Body of pancreas (tissue), 4 donors: ENCODE measurements at regions not wholly inside any gene's neighbourhood (a gene's known extent, or its start where the extent isn't known, plus 50 kb on each side); places are given as distances from the start of the nearest gene placed in this dataset.

Experiments used
- ATAC-seq: fragments of 150-250 bp; one replicate; pipeline ENCODE4 v1.9.1; 2016
- DNase-seq, 4 donors: peaks; one replicate each; pipeline ENCODE4 v3.0.0-alpha.2; 2019
- H3K27ac ChIP-seq, 4 donors: fragments of 200-600 bp; sonication (generic); 1 replicate in 3 of 4; 2 replicates in 1 of 4; pipeline versions ENCODE4 v1.5.1 to v1.6.1; 2016 to 2019; ENCODE audit warnings: mild to moderate bottlenecking in 1 of 4, mixed read lengths in 1 of 4, moderate library complexity in 1 of 4
- H3K27me3 ChIP-seq, 2 donors: fragments of 200-600 bp; sonication (generic); one replicate each; pipeline ENCODE4 v1.6.0; 2016; ENCODE audit warnings: mild to moderate bottlenecking in 1 of 2
- H3K36me3 ChIP-seq, 2 donors: fragments of 200-600 bp; sonication (generic); replicated peaks in 1 of 2; 2 replicates each; pipeline ENCODE4 v1.5.1; 2016; ENCODE audit warnings: low read depth in 2 of 2; ENCODE audit not compliant: insufficient read depth in 1 of 2
- H3K4me1 ChIP-seq: fragments of 200-600 bp; sonication (generic); one replicate; pipeline ENCODE4 v1.6.0; 2016
- H3K4me3 ChIP-seq, 2 donors: fragments of 200-600 bp; sonication (generic); 1 replicate in 1 of 2; 2 replicates in 1 of 2; pipeline ENCODE4 v1.5.1; 2016 to 2019
- H3K9me3 ChIP-seq, 3 donors: fragments of 200-600 bp; sonication (generic); 1 replicate in 2 of 3; 2 replicates in 1 of 3; pipeline ENCODE4 v1.5.1; 2016
- POLR2A ChIP-seq, 3 donors: fragments of 450-650 bp; IDR thresholded peaks; one replicate each; pipeline ENCODE4 v1.6.1; 2016; ENCODE audit warnings: antibody characterized with exemption in 3 of 3, mild to moderate bottlenecking in 2 of 3
- WGBS, 2 donors: methylation state at CpG; one replicate each; pipeline ENCODE4 v1.1.5; 2017; 5-methylcytosine and 5-hydroxymethylcytosine counted together
- intact Hi-C: fragments of 100-400 bp; cut with DNase I; formaldehyde crosslinking; loops from one replicate; pipeline ENCODE4 v1.15.1; 2023
- TF ChIP-seq, protein P1 (sequence below), 7 experiments: fragments of 450-650 bp in 4 of 7; fragments of 200-600 bp in 3 of 7; sonication (generic) in 3 of 7; IDR thresholded peaks; one replicate each; pipeline ENCODE4 v1.5.1; 2016 to 2019; ENCODE audit warnings: antibody characterized with exemption in 7 of 7

DNA sequence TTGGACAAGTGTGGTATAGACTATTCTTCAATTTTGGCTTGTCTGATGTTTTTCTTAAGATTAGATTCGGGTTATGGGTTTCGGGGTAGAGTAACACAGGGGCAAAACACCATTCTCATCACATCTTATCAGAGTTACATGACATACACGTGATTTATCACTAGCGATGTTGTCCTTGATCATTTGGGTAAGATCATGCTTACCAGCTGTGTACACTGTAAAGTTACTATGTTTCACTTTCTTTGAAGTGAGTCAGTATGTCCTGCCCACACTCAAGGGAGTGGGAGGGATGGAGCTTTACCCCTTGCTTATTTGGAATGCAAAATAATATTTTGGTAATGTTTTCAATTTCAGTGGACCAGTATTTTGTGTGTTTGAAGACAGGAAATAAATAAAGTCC, 101.8 kb upstream of the TAF11L2 start:
- Histone ChIP-seq H3K27ac (no peak overlapping the region), H3K36me3 (no peaks in the 10 kb centered on the region), H3K4me1 (no peaks in the 10 kb centered on the region), H3K27me3 (no peaks in the 10 kb centered on the region), H3K4me3 (no peak overlapping the region), H3K9me3 (no peaks in the 10 kb centered on the region)
- intact Hi-C loops = no loop called here
- ATAC-seq (no peak), DNase-seq (no peak)
- WGBS, 2 donors = 57 to 61% methylated on average over 4 of the region's 4 CpGs
- no peak for TF ChIP-seq POLR2A (IDR thresholded peaks at IDR 0.05)
- TF ChIP-seq, protein P1, sequence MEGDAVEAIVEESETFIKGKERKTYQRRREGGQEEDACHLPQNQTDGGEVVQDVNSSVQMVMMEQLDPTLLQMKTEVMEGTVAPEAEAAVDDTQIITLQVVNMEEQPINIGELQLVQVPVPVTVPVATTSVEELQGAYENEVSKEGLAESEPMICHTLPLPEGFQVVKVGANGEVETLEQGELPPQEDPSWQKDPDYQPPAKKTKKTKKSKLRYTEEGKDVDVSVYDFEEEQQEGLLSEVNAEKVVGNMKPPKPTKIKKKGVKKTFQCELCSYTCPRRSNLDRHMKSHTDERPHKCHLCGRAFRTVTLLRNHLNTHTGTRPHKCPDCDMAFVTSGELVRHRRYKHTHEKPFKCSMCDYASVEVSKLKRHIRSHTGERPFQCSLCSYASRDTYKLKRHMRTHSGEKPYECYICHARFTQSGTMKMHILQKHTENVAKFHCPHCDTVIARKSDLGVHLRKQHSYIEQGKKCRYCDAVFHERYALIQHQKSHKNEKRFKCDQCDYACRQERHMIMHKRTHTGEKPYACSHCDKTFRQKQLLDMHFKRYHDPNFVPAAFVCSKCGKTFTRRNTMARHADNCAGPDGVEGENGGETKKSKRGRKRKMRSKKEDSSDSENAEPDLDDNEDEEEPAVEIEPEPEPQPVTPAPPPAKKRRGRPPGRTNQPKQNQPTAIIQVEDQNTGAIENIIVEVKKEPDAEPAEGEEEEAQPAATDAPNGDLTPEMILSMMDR (IDR thresholded peaks at IDR 0.05) = no peak

DNA sequence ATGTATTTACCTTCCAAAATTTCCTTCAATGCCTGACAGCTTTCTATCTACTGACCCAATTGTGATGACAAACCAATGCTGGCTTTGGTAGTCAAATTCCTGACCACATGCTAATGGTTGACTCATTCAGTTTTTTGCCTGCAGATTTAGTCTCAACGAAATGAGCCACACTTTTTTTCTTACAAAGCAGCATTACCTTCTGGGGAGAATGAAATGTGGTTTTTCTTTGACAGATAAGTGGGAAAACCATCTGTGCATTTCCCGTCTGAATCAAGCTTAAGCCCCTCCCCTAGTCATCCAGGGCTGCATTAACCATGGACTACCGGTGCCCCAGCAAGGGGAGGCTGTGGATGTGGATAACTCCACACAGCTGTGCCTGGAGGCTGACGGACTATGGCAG, 99.6 kb upstream of the TAF11L2 start:
- H3K27me3 ChIP-seq = no peaks in the 10 kb centered on the region
- DNase-seq = no peak
- H3K36me3 ChIP-seq = no peaks in the 10 kb centered on the region
- TF ChIP-seq, protein P1 (IDR thresholded peaks at IDR 0.05) = no peak
- no peak for TF ChIP-seq POLR2A (IDR thresholded peaks at IDR 0.05)
- no peaks in the 10 kb centered on the region for H3K9me3 ChIP-seq
- no peak overlapping the region for H3K4me3 ChIP-seq
- intact Hi-C loops = no loop called here
- H3K27ac ChIP-seq = no peak overlapping the region
- ATAC-seq = no peak
- WGBS, 2 donors = 9 to 18% methylated on average over 4 of the region's 4 CpGs
- no peaks in the 10 kb centered on the region for H3K4me1 ChIP-seq

DNA sequence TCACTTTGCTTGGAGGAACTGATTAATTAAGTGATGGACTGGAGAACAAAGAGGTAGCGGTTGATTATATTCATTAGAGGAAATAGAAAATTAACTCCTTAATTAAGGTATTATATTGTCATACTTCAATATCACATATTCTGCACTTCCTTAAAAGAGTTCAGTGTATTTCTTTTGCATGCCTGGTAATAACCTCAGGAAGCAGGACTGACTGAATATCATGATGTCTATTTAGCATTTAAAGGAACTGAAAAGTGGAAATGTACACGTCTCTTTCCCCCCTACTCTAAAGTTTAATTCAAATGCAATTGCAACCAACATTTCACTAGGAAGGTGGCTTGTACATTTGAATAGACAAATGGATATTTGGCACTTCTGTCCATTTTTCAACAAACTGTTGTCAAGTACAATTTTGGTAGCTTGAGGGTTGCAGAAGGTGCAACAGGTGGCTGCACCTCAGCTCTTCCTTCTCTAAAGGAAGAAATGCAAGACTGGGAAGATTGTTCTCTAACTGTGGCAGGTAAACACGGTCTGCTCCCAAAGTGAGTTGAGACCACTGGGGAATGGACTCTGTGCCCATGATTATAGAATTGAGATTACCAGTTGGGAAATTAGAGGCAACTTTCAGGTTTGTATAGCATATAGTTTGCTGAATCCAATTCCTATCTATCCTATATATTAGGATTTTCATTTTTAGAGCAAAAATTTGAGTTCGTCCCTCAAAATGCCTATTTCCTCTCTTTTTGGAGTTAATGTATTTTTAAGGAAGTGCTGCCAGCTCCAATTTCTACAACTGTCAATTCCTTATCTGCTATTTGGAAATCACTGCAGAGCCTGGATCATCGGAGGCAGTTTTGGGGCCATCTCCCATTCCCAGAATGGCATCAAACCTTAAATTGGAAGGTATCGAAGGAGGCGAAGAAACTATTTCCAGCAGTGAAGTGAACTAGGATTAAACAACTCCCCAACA, 98.9 kb upstream of the TAF11L2 start:
- WGBS, 2 donors = 57 to 63% methylated on average over 7 of the region's 7 CpGs

DNA sequence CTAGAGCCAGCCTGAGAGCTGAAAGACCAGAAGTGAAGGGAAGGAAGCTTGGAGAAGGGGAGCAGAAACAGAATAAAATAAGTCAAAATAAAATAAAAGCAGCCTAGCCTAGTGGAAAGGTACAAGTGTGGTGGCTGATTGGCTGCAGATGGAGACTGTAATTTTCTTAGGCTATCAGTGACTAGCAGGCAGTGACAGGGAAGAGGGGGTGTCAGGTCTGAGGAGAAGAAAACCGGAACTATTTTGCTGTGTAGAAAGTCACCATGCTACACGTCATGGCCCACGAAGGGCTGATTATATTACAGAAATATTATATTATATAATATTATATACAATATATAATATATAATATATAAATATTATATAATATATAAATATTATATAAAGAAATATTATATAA, 98.1 kb upstream of the TAF11L2 start:
- intact Hi-C loops = no loop called here
- H3K9me3 ChIP-seq = no peaks in the 10 kb centered on the region
- no peak overlapping the region for H3K4me3 ChIP-seq
- TF ChIP-seq, protein P1 (IDR thresholded peaks at IDR 0.05) = no peak
- no peak for TF ChIP-seq POLR2A (IDR thresholded peaks at IDR 0.05)
- WGBS, 2 donors = 48 to 51% methylated on average over 3 of the region's 3 CpGs
- no peaks in the 10 kb centered on the region for H3K36me3 ChIP-seq
- DNase-seq (no peak), ATAC-seq (no peak)
- no peak overlapping the region for H3K27ac ChIP-seq
- H3K27me3 ChIP-seq = no peaks in the 10 kb centered on the region
- H3K4me1 ChIP-seq = no peaks in the 10 kb centered on the region

More for the DNA sequence above, 98.9 kb upstream of the TAF11L2 start:
- ATAC-seq = no peak
- H3K27me3 ChIP-seq = no peaks in the 10 kb centered on the region
- no peak for DNase-seq
- no peak for TF ChIP-seq POLR2A (IDR thresholded peaks at IDR 0.05)
- TF ChIP-seq, protein P1 (IDR thresholded peaks at IDR 0.05) = no peak
- H3K4me1 ChIP-seq = no peaks in the 10 kb centered on the region
- H3K4me3 ChIP-seq = no peak overlapping the region
- intact Hi-C loops = no loop called here
- H3K27ac ChIP-seq = no peak overlapping the region
- no peaks in the 10 kb centered on the region for H3K9me3 ChIP-seq
- no peaks in the 10 kb centered on the region for H3K36me3 ChIP-seq
